B cell (primary cell): ENCODE measurements at regions not wholly inside any gene's neighbourhood (a gene's known extent, or its start where the extent isn't known, plus 50 kb on each side); places are given as distances from the start of the nearest gene placed in this dataset.

Experiments used
- ATAC-seq: fragments of 200-7000 bp; cut with Tn5 transposase; one replicate; pipeline ENCODE4 v1.10.0; 2021; ENCODE audit warnings: low read depth, mild to moderate bottlenecking, moderate number of reproducible peaks, moderate library complexity
- CTCF ChIA-PET: fragments of 350-600 bp; sonication (Branson Sonifier 250); formaldehyde crosslinking; loops from one replicate; lab custom pipeline; 2021; ENCODE audit warnings: antibody characterized with exemption, inconsistent platforms; lab: Charles Lee
- POLR2A ChIA-PET: fragments of 350-600 bp; sonication (Branson Sonifier 250); formaldehyde crosslinking; loops from one replicate; lab custom pipeline; 2021; ENCODE audit warnings: antibody characterized with exemption; lab: Charles Lee
- DNase-seq: peaks from one replicate; pipeline ENCODE4 v3.0.0; 2013
- H2AFZ ChIP-seq: 2 replicates; pipeline ENCODE4 v1.6.1; 2012; ENCODE audit warnings: mild to moderate bottlenecking, low read depth, low read length; ENCODE audit not compliant: insufficient read depth, poor library complexity, severe bottlenecking
- H3K27ac ChIP-seq, 2 donors: 1 replicate in 1 of 2; 2 replicates in 1 of 2; pipeline ENCODE4 v1.5.1; 2012 to 2013; ENCODE audit warnings: low read length in 2 of 2, mild to moderate bottlenecking in 2 of 2, moderate library complexity in 1 of 2
- H3K27me3 ChIP-seq, 4 experiments: fragments of 200-600 bp in 1 of 4; sonication (generic) in 1 of 4; replicated peaks in 1 of 4; 1 replicate in 2 of 4; 2 replicates in 2 of 4; pipeline versions ENCODE4 v1.6.1 to v1.7.0; 2013 to 2016; ENCODE audit warnings: low read length in 3 of 4, mild to moderate bottlenecking in 2 of 4, mixed read lengths in 1 of 4, moderate library complexity in 1 of 4; ENCODE audit not compliant: insufficient read depth in 4 of 4, control insufficient read depth in 3 of 4; ENCODE audit errors: control extremely low read depth in 1 of 4
- H3K36me3 ChIP-seq, 2 experiments: replicated peaks in 1 of 2; 1 replicate in 1 of 2; 2 replicates in 1 of 2; pipeline versions ENCODE4 v1.6.1 to v1.7.1; 2013; ENCODE audit warnings: low read length in 1 of 2; ENCODE audit not compliant: insufficient read depth in 2 of 2, control insufficient read depth in 1 of 2; ENCODE audit errors: control extremely low read depth in 1 of 2, extremely low read depth in 1 of 2
- H3K4me1 ChIP-seq, 2 donors: fragments of 200-600 bp in 1 of 2; sonication (generic) in 1 of 2; 1 replicate in 1 of 2; 2 replicates in 1 of 2; pipeline versions ENCODE4 v1.5.1 to v1.6.1; 2013 to 2017; ENCODE audit warnings: low read length in 2 of 2; ENCODE audit not compliant: control insufficient read depth in 2 of 2, insufficient read depth in 2 of 2
- H3K4me2 ChIP-seq: replicated peaks from 2 replicates; pipeline ENCODE3; 2012; ENCODE audit warnings: mild to moderate bottlenecking, low read depth, low read length; ENCODE audit not compliant: poor library complexity, severe bottlenecking
- H3K4me3 ChIP-seq, 5 experiments: fragments of 200-600 bp in 1 of 5; sonication (generic) in 1 of 5; 1 replicate in 3 of 5; 2 replicates in 2 of 5; pipeline versions ENCODE4 v1.5.1 to v1.7.0; 2011 to 2016; ENCODE audit warnings: low read length in 4 of 5, mild to moderate bottlenecking in 4 of 5, low read depth in 2 of 5, control low read depth in 1 of 5, moderate library complexity in 1 of 5; ENCODE audit not compliant: insufficient read depth in 1 of 5; ENCODE audit errors: control extremely low read depth in 1 of 5, extremely low read depth in 1 of 5
- H3K79me2 ChIP-seq: fragments of 200-600 bp; sonication (generic); one replicate; pipeline ENCODE4 v1.6.0; 2016; ENCODE audit warnings: low read length; ENCODE audit not compliant: control insufficient read depth, insufficient read depth
- H3K9ac ChIP-seq: fragments of 200-600 bp; sonication (generic); 2 replicates; pipeline ENCODE4 v1.6.1; 2017; ENCODE audit warnings: mild to moderate bottlenecking, low read length, moderate library complexity
- H3K9me3 ChIP-seq, 3 donors: one replicate each; pipeline versions ENCODE4 v1.6.1 to v1.7.1; 2013; ENCODE audit warnings: low read length in 2 of 3; ENCODE audit not compliant: control insufficient read depth in 2 of 3, insufficient read depth in 1 of 3; ENCODE audit errors: control extremely low read depth in 1 of 3
- H4K20me1 ChIP-seq: 2 replicates; pipeline ENCODE4 v1.6.0; 2012; ENCODE audit warnings: mild to moderate bottlenecking, low read length; ENCODE audit not compliant: insufficient read depth, control insufficient read depth, poor library complexity, severe bottlenecking
- H3K27ac Mint-ChIP-seq: one replicate; pipeline ENCODE4 v1.8.0; 2021; ENCODE audit warnings: mixed read lengths
- H3K27me3 Mint-ChIP-seq: one replicate; pipeline ENCODE4 v1.8.0; 2021; ENCODE audit warnings: mixed read lengths
- H3K4me1 Mint-ChIP-seq: one replicate; pipeline ENCODE4 v1.8.0; 2021; ENCODE audit warnings: mixed read lengths
- H3K4me3 Mint-ChIP-seq: one replicate; pipeline ENCODE4 v1.8.0; 2021; ENCODE audit warnings: mixed read lengths
- H3K9me3 Mint-ChIP-seq: one replicate; pipeline ENCODE4 v1.8.0; 2022; ENCODE audit warnings: mixed read lengths; ENCODE audit not compliant: insufficient read depth
- EZH2 ChIP-seq: IDR thresholded peaks from 2 replicates; pipeline ENCODE4 v1.6.1; 2012; ENCODE audit warnings: borderline replicate concordance, low read depth, mild to moderate bottlenecking, moderate library complexity, low read length; ENCODE audit not compliant: insufficient read depth, poor library complexity, severe bottlenecking
- WGBS: methylation state at CpG from one replicate; pipeline ENCODE4 v1.1.5; 2013; ENCODE audit warnings: missing lambda C conversion rate; ENCODE audit not compliant: insufficient coverage; 5-methylcytosine and 5-hydroxymethylcytosine counted together
- intact Hi-C: fragments of 100-400 bp; cut with micrococcal nuclease; formaldehyde crosslinking; loops from one replicate; pipeline ENCODE4 v1.10.0; 2022
- TF ChIP-seq, protein P1 (sequence below): fragments of 200-600 bp; IDR thresholded peaks from one replicate; pipeline ENCODE4 v1.8.0; 2022; ENCODE audit warnings: antibody characterized with exemption, mild to moderate bottlenecking

DNA sequence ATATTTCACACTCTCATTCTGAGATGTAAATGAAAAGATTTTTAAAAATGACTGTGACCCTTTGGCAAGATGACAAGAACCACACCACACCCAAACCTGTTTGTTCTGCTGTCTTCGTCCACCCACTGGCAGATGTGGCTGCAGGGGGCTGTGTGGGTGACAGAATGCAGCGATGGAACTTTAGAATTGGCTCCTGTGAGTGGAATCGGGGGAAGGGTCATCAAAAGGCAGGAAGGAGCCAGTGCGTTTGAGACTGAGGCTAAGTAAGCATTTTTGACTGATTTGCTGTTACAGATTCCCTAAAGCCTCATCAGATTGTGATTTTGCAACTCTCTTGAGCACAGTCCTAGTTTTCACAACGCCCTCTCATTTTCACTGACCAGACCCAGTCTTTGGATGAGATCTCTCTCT lies 111.2 kb upstream of the ADGRL2 start:
- H4K20me1 ChIP-seq: no peaks in the 10 kb centered on the region
- 86% methylated on average over 4 of the region's 5 CpGs for WGBS
- ChIA-PET CTCF (no interaction called here), POLR2A (no interaction called here)
- no peaks in the 10 kb centered on the region for H3K27me3 ChIP-seq
- Mint-ChIP-seq H3K9me3 (peaks cover 8% of the 10 kb centered on the region), H3K27me3 (no peaks in the 10 kb centered on the region), H3K27ac (no peak overlapping the region), H3K4me1 (no peaks in the 10 kb centered on the region), H3K4me3 (no peak overlapping the region)
- no peaks in the 10 kb centered on the region for H3K4me1 ChIP-seq
- ATAC-seq (no peak), DNase-seq (no peak)
- no peak overlapping the region for H3K9ac ChIP-seq
- H3K9me3 ChIP-seq: no peaks in the 10 kb centered on the region
- no peaks in the 10 kb centered on the region for H3K79me2 ChIP-seq
- no peak overlapping the region for H3K4me3 ChIP-seq
- H3K36me3 ChIP-seq: no peaks in the 10 kb centered on the region
- intact Hi-C loops: no loop called here
- no peak overlapping the region for H2AFZ ChIP-seq
- H3K4me2 ChIP-seq: no peak overlapping the region
- no peak overlapping the region for H3K27ac ChIP-seq
- TF ChIP-seq, protein P1, sequence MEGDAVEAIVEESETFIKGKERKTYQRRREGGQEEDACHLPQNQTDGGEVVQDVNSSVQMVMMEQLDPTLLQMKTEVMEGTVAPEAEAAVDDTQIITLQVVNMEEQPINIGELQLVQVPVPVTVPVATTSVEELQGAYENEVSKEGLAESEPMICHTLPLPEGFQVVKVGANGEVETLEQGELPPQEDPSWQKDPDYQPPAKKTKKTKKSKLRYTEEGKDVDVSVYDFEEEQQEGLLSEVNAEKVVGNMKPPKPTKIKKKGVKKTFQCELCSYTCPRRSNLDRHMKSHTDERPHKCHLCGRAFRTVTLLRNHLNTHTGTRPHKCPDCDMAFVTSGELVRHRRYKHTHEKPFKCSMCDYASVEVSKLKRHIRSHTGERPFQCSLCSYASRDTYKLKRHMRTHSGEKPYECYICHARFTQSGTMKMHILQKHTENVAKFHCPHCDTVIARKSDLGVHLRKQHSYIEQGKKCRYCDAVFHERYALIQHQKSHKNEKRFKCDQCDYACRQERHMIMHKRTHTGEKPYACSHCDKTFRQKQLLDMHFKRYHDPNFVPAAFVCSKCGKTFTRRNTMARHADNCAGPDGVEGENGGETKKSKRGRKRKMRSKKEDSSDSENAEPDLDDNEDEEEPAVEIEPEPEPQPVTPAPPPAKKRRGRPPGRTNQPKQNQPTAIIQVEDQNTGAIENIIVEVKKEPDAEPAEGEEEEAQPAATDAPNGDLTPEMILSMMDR: no peak
- TF ChIP-seq EZH2: no peak

DNA sequence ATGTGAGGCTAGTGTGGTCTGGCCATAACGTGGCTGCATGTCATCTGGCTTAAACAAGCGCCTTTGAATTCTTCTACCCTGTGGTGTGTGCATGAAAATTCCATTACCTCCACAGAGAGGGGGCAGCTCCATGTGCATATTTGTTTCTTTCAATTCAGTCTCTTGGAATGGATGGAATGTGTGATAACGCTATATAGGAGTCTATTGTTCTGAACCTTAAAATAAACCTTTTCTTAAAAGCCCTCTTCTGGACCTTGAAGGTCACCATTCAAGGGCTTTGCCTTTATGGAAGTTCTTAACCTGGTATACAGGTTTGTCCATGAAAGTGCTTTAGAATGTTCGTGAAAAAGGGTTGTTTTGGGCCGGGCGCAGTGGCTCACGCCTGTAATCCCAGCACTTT lies 118.2 kb upstream of the ADGRL2 start:
- H3K4me1 Mint-ChIP-seq: no peaks in the 10 kb centered on the region
- no peak overlapping the region for H3K4me2 ChIP-seq
- intact Hi-C loops: no loop called here
- no peaks in the 10 kb centered on the region for H3K36me3 ChIP-seq
- no peak overlapping the region for H3K4me3 Mint-ChIP-seq
- H3K27me3 Mint-ChIP-seq: no peaks in the 10 kb centered on the region
- DNase-seq (no peak), ATAC-seq (no peak)
- ChIA-PET POLR2A (no interaction called here), CTCF (no interaction called here)
- H3K27me3 ChIP-seq: no peaks in the 10 kb centered on the region
- H3K4me3 ChIP-seq: no peak overlapping the region
- TF ChIP-seq EZH2: no peak
- TF ChIP-seq, protein P1: no peak
- H3K9ac ChIP-seq: no peak overlapping the region
- no peak overlapping the region for H3K27ac Mint-ChIP-seq
- H3K27ac ChIP-seq: no peak overlapping the region
- WGBS: 93% methylated on average over 5 of the region's 7 CpGs
- no peaks in the 10 kb centered on the region for H4K20me1 ChIP-seq
- peaks cover 12% of the 10 kb centered on the region for H3K9me3 Mint-ChIP-seq
- no peaks in the 10 kb centered on the region for H3K9me3 ChIP-seq
- no peaks in the 10 kb centered on the region for H3K79me2 ChIP-seq
- no peaks in the 10 kb centered on the region for H3K4me1 ChIP-seq
- H2AFZ ChIP-seq: no peak overlapping the region
